ENCODE measurements at regions not wholly inside any gene's neighbourhood (a gene's known extent, or its start where the extent isn't known, plus 50 kb on each side); places are given as distances from the start of the nearest gene placed in this dataset.

DNA sequence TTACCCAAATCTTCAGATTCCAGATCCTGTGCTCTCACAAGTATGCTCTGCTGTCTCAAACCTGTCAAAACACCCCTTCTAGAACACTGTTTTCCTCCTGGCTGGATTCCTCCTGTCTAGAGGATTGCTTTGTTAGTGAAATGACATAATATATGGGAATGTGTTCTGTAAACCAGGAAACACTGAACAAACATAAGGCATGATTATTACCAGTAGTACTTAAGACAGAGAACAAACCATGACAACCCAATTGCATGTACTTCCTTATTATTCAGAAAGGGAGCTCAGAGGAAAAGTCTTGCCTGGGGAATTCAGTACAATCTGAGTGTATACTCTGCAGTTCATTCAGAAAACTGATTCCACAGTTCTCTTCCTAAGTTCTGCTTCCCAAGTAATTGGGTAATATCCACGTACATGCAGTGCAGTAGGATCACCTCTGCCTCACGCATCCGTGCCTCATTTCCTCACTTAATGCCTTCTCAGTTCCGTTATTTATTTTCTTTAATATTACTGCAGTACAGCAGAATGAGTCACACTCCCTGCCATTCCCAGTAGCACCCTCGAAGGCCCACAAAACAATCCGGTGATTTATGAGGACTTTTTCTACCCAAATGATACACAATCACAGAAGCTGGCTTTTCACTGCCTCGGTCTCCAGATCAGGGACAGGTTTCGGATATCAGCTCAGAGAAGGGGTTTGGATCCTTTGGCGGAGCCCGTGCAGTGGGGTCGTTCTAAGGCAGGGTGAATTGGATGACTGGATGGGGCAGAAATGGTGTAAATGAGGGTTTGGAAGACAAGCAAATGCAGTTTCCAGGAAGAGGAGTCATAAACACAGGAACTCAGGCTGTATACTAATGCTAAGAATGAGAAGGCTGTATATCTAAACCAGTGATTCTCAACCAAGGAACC, 896.9 kb downstream of the KCNA4 start:
- TF ChIP-seq, protein P1, sequence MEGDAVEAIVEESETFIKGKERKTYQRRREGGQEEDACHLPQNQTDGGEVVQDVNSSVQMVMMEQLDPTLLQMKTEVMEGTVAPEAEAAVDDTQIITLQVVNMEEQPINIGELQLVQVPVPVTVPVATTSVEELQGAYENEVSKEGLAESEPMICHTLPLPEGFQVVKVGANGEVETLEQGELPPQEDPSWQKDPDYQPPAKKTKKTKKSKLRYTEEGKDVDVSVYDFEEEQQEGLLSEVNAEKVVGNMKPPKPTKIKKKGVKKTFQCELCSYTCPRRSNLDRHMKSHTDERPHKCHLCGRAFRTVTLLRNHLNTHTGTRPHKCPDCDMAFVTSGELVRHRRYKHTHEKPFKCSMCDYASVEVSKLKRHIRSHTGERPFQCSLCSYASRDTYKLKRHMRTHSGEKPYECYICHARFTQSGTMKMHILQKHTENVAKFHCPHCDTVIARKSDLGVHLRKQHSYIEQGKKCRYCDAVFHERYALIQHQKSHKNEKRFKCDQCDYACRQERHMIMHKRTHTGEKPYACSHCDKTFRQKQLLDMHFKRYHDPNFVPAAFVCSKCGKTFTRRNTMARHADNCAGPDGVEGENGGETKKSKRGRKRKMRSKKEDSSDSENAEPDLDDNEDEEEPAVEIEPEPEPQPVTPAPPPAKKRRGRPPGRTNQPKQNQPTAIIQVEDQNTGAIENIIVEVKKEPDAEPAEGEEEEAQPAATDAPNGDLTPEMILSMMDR (IDR thresholded peaks at IDR 0.05; ENCODE audit: insufficient read depth, missing control alignments), result no peak
- no peak for FAIRE-seq
- DNase-seq (ENCODE audit: insufficient read length, low spot score), result no peak

DNA sequence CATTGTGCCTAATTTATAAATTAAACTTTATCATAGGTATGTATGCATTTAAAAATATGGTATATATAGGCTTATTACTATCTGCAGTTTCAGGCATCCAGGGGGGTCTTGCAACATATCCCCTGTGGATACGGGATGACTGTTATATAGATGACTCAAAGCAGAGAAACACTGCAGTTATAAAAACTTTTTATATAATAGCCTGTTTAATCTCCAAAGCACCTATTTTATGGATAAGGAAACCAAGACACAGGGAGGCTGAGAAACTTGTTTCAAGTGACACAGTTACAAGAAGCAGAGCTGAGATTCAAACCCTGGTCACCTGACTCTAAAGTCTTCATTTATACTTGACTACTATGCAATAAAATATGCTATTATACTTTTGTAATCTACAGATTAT, 897.7 kb downstream of the KCNA4 start:
- TF ChIP-seq, protein P1 (IDR thresholded peaks at IDR 0.05; ENCODE audit: insufficient read depth, missing control alignments), result no peak
- no peak for DNase-seq (ENCODE audit: insufficient read length, low spot score)
- FAIRE-seq, result no peak

DNA sequence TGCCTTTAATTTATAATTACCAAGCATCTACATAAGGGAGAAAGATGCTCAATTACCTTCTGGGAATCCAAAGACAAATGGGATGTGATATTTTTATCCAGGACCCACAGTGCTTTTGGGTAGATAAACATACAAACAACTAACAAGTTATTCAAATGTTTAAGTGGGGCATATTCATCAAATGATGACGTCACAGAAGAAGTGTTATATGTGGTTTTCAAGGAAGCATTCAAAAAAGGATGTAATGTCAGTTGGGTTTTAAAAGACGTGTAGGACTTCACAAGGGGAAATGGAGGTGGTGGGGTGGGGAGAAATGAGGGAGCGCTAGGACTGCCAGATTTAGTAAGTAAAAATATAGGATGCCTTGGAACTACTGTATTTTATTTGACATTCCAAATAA, 915.9 kb downstream of the KCNA4 start:
- FAIRE-seq (peak; percentile 6), DNase-seq (ENCODE audit: insufficient read length, low spot score) (no peak)
- TF ChIP-seq, protein P1 (IDR thresholded peaks at IDR 0.05; ENCODE audit: insufficient read depth, missing control alignments), result no peak

DNA sequence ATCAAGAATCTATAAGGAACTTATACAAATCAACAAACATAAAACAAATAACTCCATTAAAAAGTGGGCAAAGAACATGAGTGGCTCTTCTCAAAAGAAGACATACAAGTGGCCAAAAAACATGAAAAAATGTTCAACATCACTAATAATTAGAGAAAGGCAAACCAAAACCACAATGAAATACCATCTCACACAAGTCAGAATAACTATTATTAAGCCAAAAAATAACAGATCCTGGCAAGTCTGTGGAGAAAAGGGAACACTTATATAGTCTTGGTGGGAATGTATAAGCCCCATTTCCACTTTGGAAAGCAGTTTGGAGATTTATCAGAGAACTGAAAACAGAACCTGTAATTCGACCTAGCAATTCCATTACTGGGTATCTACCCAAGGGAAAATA, 921.0 kb downstream of the KCNA4 start:
- FAIRE-seq, result no peak
- no peak for DNase-seq (ENCODE audit: insufficient read length, low spot score)
- TF ChIP-seq, protein P1 (IDR thresholded peaks at IDR 0.05; ENCODE audit: insufficient read depth, missing control alignments), result no peak

DNA sequence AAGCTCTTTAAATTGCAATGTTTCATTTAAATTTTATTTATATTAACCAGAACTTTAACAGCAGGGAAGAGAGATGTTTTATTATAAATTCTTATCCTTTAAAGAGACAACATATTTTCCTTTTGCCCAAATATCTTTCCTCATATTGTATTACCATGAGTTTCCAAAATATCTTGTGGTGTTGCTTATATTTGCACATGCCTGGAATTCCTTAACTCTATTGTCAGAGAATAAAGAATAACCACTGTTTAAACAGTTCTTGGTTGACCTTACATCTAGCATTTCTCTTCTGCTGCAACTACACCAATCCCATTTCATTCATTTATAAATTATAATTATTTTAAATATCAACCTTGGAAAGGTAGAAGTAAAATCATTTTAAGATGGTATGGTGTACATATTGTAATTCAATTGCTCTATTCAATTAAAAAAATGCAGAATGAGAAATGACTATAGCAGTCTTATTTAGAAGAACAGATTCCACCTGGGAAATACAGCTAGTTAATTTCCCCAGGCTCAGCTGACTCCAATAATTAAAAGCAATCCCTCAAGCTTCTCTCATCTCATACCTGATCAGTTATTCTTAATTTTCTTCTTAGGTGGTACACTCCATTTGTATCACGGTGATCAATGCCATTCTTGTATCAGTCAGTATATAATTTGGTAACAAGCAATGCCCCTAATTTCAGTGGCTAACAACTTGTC, 923.3 kb downstream of the KCNA4 start:
- DNase-seq (ENCODE audit: insufficient read length, low spot score), result no peak
- FAIRE-seq, result no peak

DNA sequence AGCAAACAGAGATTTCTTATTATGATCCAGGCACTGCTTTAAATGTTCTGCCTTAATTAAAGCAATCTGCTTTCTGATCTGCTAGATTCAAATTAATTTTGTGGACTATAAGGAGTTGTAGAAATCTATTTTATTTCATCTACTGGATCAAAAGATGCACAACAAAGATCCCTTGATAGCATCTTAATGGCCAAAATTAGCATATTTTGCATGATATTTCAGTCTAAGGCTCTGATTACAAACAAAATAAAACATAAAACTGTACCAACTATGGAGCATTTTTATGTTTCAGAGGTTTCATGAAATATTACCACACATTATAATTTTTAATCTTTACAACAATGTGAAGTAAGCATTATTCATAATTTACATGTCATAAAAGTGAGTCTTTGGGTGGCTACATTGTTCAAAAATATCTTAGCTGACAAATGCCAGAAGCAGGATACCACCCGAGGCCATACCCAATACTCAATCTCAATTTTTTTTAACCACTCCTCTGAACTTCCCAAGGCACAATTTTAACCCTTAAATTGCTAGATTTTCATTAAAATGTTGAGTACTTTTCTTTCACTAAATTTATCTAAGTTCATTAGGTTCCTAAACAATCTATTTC, 929.5 kb downstream of the KCNA4 start:
- TF ChIP-seq, protein P1 (IDR thresholded peaks at IDR 0.05; ENCODE audit: insufficient read depth, missing control alignments), result no peak
- FAIRE-seq (no peak), DNase-seq (ENCODE audit: insufficient read length, low spot score) (no peak)

More for the DNA sequence above, 923.3 kb downstream of the KCNA4 start:
- TF ChIP-seq, protein P1 (IDR thresholded peaks at IDR 0.05; ENCODE audit: insufficient read depth, missing control alignments), result no peak

Data from D721Med (cell line).